ENCODE measurements at regions not wholly inside any gene's neighbourhood (a gene's known extent, or its start where the extent isn't known, plus 50 kb on each side); places are given as distances from the start of the nearest gene placed in this dataset.

DNA sequence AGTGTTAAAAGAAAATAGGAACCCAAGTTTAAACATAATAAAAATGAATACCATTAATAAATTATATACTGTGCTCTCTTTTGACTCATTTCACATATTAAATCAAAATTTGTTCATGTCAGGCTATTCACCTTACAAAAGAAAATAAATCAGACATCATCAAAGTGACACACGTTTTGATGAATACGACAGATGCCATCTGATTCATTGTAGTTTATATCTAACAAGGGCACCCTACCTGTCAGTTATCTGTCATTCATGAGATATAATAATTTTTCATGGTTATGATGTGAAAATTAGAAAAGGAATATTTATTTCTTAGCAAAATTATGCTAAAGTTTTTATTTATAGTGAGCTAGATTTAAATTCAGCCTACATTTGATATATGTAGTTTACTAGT lies 188.1 kb upstream of the PCDH17 start:
- TF ChIP-seq, protein P1, sequence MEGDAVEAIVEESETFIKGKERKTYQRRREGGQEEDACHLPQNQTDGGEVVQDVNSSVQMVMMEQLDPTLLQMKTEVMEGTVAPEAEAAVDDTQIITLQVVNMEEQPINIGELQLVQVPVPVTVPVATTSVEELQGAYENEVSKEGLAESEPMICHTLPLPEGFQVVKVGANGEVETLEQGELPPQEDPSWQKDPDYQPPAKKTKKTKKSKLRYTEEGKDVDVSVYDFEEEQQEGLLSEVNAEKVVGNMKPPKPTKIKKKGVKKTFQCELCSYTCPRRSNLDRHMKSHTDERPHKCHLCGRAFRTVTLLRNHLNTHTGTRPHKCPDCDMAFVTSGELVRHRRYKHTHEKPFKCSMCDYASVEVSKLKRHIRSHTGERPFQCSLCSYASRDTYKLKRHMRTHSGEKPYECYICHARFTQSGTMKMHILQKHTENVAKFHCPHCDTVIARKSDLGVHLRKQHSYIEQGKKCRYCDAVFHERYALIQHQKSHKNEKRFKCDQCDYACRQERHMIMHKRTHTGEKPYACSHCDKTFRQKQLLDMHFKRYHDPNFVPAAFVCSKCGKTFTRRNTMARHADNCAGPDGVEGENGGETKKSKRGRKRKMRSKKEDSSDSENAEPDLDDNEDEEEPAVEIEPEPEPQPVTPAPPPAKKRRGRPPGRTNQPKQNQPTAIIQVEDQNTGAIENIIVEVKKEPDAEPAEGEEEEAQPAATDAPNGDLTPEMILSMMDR (IDR thresholded peaks at IDR 0.05; ENCODE audit: insufficient read depth, low read length, poor library complexity, severe bottlenecking), result no peak
- H3K27me3 ChIP-seq (ENCODE audit: control insufficient read depth, insufficient read depth, low read length), result no peaks in the 10 kb centered on the region
- H3K36me3 ChIP-seq (ENCODE audit: control insufficient read depth, insufficient read depth, low read length), result no peaks in the 10 kb centered on the region
- H3K4me3 ChIP-seq (ENCODE audit: low read depth, low read length), result no peak overlapping the region
- DNase-seq (ENCODE audit: low read depth), result no peak

DNA sequence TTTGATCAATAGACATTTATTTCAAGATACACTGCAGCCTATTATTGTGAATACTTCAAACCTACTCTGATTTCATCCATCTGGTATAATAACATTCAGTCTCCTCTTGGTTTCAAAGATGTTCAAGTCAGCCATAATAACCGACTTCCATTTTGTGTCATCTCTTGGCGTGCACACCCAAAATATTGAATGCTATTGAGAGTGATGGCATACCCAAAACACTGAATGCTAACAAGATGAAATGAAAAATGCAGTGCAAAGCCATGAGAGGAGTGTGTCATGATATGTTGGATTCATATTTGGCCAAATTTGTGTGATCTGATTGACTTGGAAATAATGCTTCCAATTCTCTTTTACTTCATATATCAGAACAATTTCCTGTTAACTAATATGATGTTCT lies 181.2 kb upstream of the PCDH17 start:
- no peak overlapping the region for H3K4me3 ChIP-seq (ENCODE audit: low read depth, low read length)
- TF ChIP-seq, protein P1 (IDR thresholded peaks at IDR 0.05; ENCODE audit: insufficient read depth, low read length, poor library complexity, severe bottlenecking), result no peak
- no peaks in the 10 kb centered on the region for H3K27me3 ChIP-seq (ENCODE audit: control insufficient read depth, insufficient read depth, low read length)
- DNase-seq (ENCODE audit: low read depth), result no peak
- no peaks in the 10 kb centered on the region for H3K36me3 ChIP-seq (ENCODE audit: control insufficient read depth, insufficient read depth, low read length)

DNA sequence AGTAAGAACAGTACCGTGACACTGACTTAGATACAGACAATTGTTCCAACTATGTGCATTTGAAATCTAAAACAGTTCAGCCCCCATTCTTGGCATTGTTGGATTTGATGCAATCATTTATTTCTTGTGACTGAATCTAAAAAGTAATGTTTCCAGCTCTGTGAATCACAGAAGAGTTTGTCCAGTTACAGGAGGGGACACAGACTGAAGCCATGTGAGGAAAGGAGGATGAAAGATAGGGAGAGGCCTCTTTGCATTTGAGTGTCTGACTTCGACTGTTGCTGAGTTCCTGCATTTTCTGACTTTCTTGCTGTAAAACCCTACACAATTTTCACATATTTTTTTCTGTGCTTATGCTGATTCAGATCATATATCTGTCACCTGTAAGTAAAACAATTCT lies 179.3 kb upstream of the PCDH17 start:
- no peaks in the 10 kb centered on the region for H3K27me3 ChIP-seq (ENCODE audit: control insufficient read depth, insufficient read depth, low read length)
- H3K4me3 ChIP-seq (ENCODE audit: low read depth, low read length), result no peak overlapping the region
- H3K36me3 ChIP-seq (ENCODE audit: control insufficient read depth, insufficient read depth, low read length), result no peaks in the 10 kb centered on the region
- DNase-seq (ENCODE audit: low read depth), result no peak
- TF ChIP-seq, protein P1 (IDR thresholded peaks at IDR 0.05; ENCODE audit: insufficient read depth, low read length, poor library complexity, severe bottlenecking), result no peak

- TF ChIP-seq, protein P1 (IDR thresholded peaks at IDR 0.05; ENCODE audit: insufficient read depth, low read length, poor library complexity, severe bottlenecking), result no peak
- H3K36me3 ChIP-seq (ENCODE audit: control insufficient read depth, insufficient read depth, low read length), result no peaks in the 10 kb centered on the region
- DNase-seq (ENCODE audit: low read depth), result no peak
- no peak overlapping the region for H3K4me3 ChIP-seq (ENCODE audit: low read depth, low read length)
- H3K27me3 ChIP-seq (ENCODE audit: control insufficient read depth, insufficient read depth, low read length), result no peaks in the 10 kb centered on the region
These were observed 161.1 kb upstream of the PCDH17 start for GRCh38 chr13:57470491-57470890.

DNA sequence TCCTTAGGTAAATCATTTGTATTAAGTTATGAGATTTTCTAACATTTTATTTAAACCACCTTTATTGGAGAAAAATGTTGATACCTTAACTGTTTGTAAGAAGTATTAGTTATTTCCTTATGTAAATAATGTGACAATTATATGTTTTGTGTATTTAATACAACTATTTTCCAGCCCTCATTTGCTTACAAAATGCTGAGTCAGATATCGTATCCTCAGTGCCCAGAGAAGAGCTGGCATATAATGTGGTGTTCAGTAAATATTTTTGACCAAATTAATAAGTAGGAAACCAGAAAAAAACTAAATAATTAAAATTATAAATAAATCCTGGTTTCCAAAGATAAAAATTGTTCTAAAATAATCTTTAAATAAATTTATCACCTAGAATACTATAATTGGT lies 140.2 kb upstream of the PCDH17 start:
- Histone ChIP-seq H3K27me3 (ENCODE audit: control insufficient read depth, insufficient read depth, low read length) (no peaks in the 10 kb centered on the region), H3K4me3 (ENCODE audit: low read depth, low read length) (no peak overlapping the region), H3K36me3 (ENCODE audit: control insufficient read depth, insufficient read depth, low read length) (no peaks in the 10 kb centered on the region)
- TF ChIP-seq, protein P1 (IDR thresholded peaks at IDR 0.05; ENCODE audit: insufficient read depth, low read length, poor library complexity, severe bottlenecking), result no peak
- DNase-seq (ENCODE audit: low read depth), result no peak

- DNase-seq (ENCODE audit: low read depth), result no peak
- Histone ChIP-seq H3K4me3 (ENCODE audit: low read depth, low read length) (no peak overlapping the region), H3K27me3 (ENCODE audit: control insufficient read depth, insufficient read depth, low read length) (no peaks in the 10 kb centered on the region), H3K36me3 (ENCODE audit: control insufficient read depth, insufficient read depth, low read length) (no peaks in the 10 kb centered on the region)
- TF ChIP-seq, protein P1 (IDR thresholded peaks at IDR 0.05; ENCODE audit: insufficient read depth, low read length, poor library complexity, severe bottlenecking), result no peak
These were observed 123.6 kb upstream of the PCDH17 start for GRCh38 chr13:57507752-57508463.
